Panc1 (cell line): ENCODE measurements at regions not wholly inside any gene's neighbourhood (a gene's known extent, or its start where the extent isn't known, plus 50 kb on each side); places are given as distances from the start of the nearest gene placed in this dataset.

Experiments
- ATAC-seq: fragments of 200-7000 bp; cut with Tn5 transposase; 2 replicates; pipeline ENCODE4 v1.9.1; 2020; ENCODE audit warnings: mild to moderate bottlenecking, moderate library complexity
- BruUV-seq: library from RNA; stranded (reverse); fragments of 400-500 nt; replicated peaks from 2 replicates; lab custom pipeline; 2021; lab: Mats Ljungman, UMichigan
- CTCF ChIA-PET: fragments of 300-600 bp; sonication (Branson Sonifier 250); formaldehyde crosslinking; loops from one replicate; lab custom pipeline; 2022; ENCODE audit warnings: antibody characterized with exemption; lab: Charles Lee
- POLR2A ChIA-PET: fragments of 300-600 bp; sonication (Branson Sonifier 250); formaldehyde crosslinking; loops from one replicate; lab custom pipeline; 2022; ENCODE audit warnings: antibody characterized with exemption; lab: Charles Lee
- DNase-seq: peaks from one replicate; pipeline ENCODE4 v3.0.0-alpha.2; 2010; ENCODE audit warnings: low read depth, low spot score
- H3K27ac ChIP-seq: 2 replicates; pipeline ENCODE4 v1.5.1; 2011; ENCODE audit warnings: mild to moderate bottlenecking, low read length, inconsistent platforms
- H3K27me3 ChIP-seq: fragments of 200-500 bp; sonication (Bioruptor generic); 2 replicates; pipeline ENCODE4 v1.6.0; 2014; ENCODE audit warnings: low read length, inconsistent platforms; ENCODE audit not compliant: control insufficient read depth, insufficient read depth
- H3K36me3 ChIP-seq: fragments of 200-500 bp; sonication (Bioruptor generic); 2 replicates; pipeline ENCODE4 v1.5.1; 2014; ENCODE audit warnings: inconsistent platforms, mild to moderate bottlenecking, low read length, moderate library complexity; ENCODE audit not compliant: control insufficient read depth, insufficient read depth
- H3K4me1 ChIP-seq: 2 replicates; pipeline ENCODE4 v1.5.1; 2011; ENCODE audit warnings: inconsistent platforms, mild to moderate bottlenecking, low read length, moderate library complexity; ENCODE audit not compliant: control insufficient read depth, insufficient read depth
- H3K4me3 ChIP-seq, 2 experiments: 2 replicates each; pipeline ENCODE4 v1.5.1; 2011 to 2012; ENCODE audit warnings: low read depth in 2 of 2, low read length in 2 of 2, mild to moderate bottlenecking in 2 of 2, inconsistent platforms in 1 of 2, moderate library complexity in 1 of 2
- H3K9me3 ChIP-seq: fragments of 200-500 bp; sonication (Bioruptor generic); 2 replicates; pipeline ENCODE4 v1.5.1; 2014; ENCODE audit warnings: low read depth, mild to moderate bottlenecking, inconsistent platforms, low read length, moderate library complexity; ENCODE audit not compliant: control insufficient read depth, insufficient read depth
- POLR2AphosphoS5 ChIP-seq: IDR thresholded peaks from 2 replicates; pipeline ENCODE4 v1.6.1; 2012; ENCODE audit warnings: mild to moderate bottlenecking, low read depth, low read length, moderate library complexity
- SIN3A ChIP-seq: IDR thresholded peaks from 2 replicates; pipeline ENCODE4 v1.6.1; 2012; ENCODE audit warnings: low read depth, mild to moderate bottlenecking, low read length, moderate library complexity, borderline replicate concordance; ENCODE audit not compliant: insufficient read depth
- TCF7L2 ChIP-seq: IDR thresholded peaks from 2 replicates; pipeline ENCODE4 v1.6.1; 2011; ENCODE audit warnings: mild to moderate bottlenecking, low read depth, low read length, inconsistent platforms
- in situ Hi-C: cut with HindIII; loops from 2 replicates; pipeline ENCODE4 v1.10.0; 2016; ENCODE audit warnings: low sequenced_read_pairs, low pct_unique_long_range_greater_than_20kb
- intact Hi-C: fragments of 100-400 bp; cut with micrococcal nuclease; formaldehyde crosslinking; loops from one replicate; pipeline ENCODE4 v1.10.0; 2022; ENCODE audit not compliant: unreplicated experiment
- TF ChIP-seq, protein P1 (sequence below): fragments of 450-650 bp; IDR thresholded peaks from 2 replicates; pipeline ENCODE4 v1.5.1; 2017; ENCODE audit warnings: mild to moderate bottlenecking
- TF ChIP-seq, protein P2 (sequence below), 2 experiments: IDR thresholded peaks; 2 replicates each; pipeline ENCODE4 v1.6.1; 2011 to 2012; ENCODE audit warnings: low read depth in 2 of 2, control low read depth in 1 of 2, low read length in 1 of 2, mild to moderate bottlenecking in 1 of 2, moderate library complexity in 1 of 2; ENCODE audit not compliant: insufficient read depth in 1 of 2

DNA sequence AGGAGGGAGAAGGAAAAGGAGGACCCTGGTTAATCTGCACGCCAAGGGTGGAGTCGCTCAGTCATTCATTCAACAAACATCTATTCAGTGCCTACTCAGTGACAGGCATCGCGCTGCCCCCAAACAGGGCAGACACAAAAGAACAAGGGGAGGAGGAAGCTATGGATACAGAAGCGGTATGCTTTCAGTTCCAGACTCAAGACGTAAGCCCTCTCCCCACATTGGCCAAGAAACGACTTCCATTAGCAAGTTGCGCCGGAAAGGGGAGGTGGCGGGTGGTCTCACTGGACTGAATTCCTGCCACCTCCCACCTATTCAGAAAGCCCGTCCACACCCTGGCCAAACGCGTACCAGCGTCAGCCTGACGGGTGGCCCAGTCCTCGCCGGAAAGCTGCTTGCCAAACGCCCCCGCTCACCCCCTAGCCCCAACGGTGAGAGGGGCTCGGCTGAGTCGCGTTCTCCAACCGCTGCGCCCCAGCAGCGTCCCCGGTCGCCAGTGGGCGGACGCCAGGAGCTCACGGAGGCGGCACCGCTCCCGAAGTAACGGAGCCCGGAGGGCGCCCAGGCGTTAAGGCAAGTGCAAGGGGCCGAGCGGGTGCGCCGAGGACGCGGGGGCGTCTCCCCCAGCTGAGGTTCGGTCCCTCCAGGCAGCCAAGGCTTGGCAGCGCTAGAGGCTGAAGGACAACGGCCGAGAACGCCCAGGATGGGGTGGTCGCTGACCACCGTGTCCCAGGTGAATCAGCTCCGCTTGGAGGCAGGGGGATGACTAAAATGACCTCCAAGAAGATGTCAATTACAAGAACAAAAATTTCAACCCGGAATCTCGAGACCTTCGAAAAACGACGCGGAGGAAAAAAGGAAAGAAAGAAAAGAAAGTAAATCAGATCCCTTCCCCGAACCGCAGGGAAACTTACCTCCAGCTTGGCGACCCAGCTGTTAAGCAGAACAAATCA, 470.7 kb downstream of the SOX9 start:
- ATAC-seq: peak; percentile 38
- H3K27ac ChIP-seq: peak overlapping the region; percentile 96
- TF ChIP-seq TCF7L2 (no peak), POLR2AphosphoS5 (0 out of 2 replicates have a peak, but pooled peaks have one; percentile 11), SIN3A (peak; percentile 15)
- TF ChIP-seq, protein P1, sequence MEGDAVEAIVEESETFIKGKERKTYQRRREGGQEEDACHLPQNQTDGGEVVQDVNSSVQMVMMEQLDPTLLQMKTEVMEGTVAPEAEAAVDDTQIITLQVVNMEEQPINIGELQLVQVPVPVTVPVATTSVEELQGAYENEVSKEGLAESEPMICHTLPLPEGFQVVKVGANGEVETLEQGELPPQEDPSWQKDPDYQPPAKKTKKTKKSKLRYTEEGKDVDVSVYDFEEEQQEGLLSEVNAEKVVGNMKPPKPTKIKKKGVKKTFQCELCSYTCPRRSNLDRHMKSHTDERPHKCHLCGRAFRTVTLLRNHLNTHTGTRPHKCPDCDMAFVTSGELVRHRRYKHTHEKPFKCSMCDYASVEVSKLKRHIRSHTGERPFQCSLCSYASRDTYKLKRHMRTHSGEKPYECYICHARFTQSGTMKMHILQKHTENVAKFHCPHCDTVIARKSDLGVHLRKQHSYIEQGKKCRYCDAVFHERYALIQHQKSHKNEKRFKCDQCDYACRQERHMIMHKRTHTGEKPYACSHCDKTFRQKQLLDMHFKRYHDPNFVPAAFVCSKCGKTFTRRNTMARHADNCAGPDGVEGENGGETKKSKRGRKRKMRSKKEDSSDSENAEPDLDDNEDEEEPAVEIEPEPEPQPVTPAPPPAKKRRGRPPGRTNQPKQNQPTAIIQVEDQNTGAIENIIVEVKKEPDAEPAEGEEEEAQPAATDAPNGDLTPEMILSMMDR: no peak
- TF ChIP-seq, protein P2, sequence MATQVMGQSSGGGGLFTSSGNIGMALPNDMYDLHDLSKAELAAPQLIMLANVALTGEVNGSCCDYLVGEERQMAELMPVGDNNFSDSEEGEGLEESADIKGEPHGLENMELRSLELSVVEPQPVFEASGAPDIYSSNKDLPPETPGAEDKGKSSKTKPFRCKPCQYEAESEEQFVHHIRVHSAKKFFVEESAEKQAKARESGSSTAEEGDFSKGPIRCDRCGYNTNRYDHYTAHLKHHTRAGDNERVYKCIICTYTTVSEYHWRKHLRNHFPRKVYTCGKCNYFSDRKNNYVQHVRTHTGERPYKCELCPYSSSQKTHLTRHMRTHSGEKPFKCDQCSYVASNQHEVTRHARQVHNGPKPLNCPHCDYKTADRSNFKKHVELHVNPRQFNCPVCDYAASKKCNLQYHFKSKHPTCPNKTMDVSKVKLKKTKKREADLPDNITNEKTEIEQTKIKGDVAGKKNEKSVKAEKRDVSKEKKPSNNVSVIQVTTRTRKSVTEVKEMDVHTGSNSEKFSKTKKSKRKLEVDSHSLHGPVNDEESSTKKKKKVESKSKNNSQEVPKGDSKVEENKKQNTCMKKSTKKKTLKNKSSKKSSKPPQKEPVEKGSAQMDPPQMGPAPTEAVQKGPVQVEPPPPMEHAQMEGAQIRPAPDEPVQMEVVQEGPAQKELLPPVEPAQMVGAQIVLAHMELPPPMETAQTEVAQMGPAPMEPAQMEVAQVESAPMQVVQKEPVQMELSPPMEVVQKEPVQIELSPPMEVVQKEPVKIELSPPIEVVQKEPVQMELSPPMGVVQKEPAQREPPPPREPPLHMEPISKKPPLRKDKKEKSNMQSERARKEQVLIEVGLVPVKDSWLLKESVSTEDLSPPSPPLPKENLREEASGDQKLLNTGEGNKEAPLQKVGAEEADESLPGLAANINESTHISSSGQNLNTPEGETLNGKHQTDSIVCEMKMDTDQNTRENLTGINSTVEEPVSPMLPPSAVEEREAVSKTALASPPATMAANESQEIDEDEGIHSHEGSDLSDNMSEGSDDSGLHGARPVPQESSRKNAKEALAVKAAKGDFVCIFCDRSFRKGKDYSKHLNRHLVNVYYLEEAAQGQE (IDR thresholded peaks at IDR 0.05; ENCODE audit: insufficient read depth in 1 of 2, low read depth in 2 of 2, low read length in 1 of 2): 0 out of 4 replicates have a peak, but pooled peaks of 1 of the 2 experiments have one; percentile 40
- intact Hi-C loops: loop anchor here (2.0 to 10.0 kb wide), 2 partner anchors 31 to 123 kb away; no protein-coding TSS in a partner anchor
- no peak for DNase-seq
- peaks cover 7% of the 10 kb centered on the region; the same call in 1 of the 2 replicates for H3K36me3 ChIP-seq
- POLR2A ChIA-PET: interaction anchor here (0.7 to 1.3 kb wide), 2 partner anchors 21 to 27 kb away, joined by 4 read pairs; no protein-coding TSS in a partner anchor
- BruUV-seq: TSS peak; percentile 75
- no peaks in the 10 kb centered on the region for H3K9me3 ChIP-seq
- CTCF ChIA-PET: interaction anchor here (0.7 to 1.0 kb wide), 3 partner anchors 31 to 598 kb away, joined by 3 to 7 read pairs (median 4); no protein-coding TSS in a partner anchor
- peaks cover 29% of the 10 kb centered on the region for H3K4me1 ChIP-seq
- H3K4me3 ChIP-seq: peak overlapping the region; percentile 89 to 94
- in situ Hi-C loops: no loop called here
- H3K27me3 ChIP-seq: no peaks in the 10 kb centered on the region

DNA sequence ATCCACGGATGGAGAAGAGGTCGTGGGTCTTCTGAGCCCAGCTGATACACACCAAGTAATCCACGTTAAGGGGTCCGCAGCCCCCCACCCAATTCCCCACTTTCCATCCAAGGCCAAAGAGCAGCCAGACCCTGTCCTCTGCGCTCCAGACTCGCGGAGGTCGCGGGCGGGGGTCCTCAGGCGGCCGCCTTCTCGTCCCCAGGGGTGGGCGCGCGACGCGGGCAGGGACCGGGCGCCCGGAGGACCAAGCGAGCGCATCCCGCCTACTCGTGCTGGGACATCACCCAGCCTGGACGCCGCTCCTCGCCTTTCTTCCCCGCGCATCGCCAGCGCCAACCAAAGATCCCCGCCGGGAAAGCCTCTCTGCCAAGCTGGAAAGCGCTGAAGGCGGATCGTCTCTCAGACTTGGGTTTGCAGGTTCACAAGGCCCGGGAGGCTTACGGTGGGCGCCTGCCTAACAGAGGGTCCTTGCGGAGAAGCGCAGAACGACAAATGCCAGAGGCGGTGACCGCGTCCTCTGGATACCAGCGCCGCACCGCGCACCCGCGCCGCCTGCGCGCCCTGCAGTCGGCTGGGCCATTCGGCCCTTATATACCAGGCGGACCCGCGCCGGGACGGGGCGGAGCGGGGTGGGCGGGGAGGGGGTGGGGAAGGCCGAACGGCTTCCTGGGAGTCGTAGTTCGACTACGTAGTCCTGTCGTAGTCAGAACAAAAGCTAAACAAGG, 471.6 kb downstream of the SOX9 start:
- ATAC-seq (peak; percentile 83), DNase-seq (no peak)
- Histone ChIP-seq H3K4me1 (peaks cover 26% of the 10 kb centered on the region), H3K27me3 (no peaks in the 10 kb centered on the region), H3K4me3 (peak overlapping the region; percentile 89 to 94), H3K27ac (peak overlapping the region; percentile 96), H3K9me3 (no peaks in the 10 kb centered on the region), H3K36me3 (peaks cover 7% of the 10 kb centered on the region; the same call in 1 of the 2 replicates)
- peak; percentile 100 for TF ChIP-seq POLR2AphosphoS5
- TF ChIP-seq, protein P2 (IDR thresholded peaks at IDR 0.05; ENCODE audit: insufficient read depth in 1 of 2, low read depth in 2 of 2, low read length in 1 of 2): peak in 1 of 2 experiments; percentile 53; a peak in 1 of 4 replicates
- no peak for TF ChIP-seq TCF7L2
- TF ChIP-seq SIN3A: peak; percentile 98; the same call in 1 of the 2 replicates
- TF ChIP-seq, protein P1: no peak
- in situ Hi-C loops: no loop called here
- BruUV-seq: no TSS peak
- ChIA-PET CTCF (interaction anchor here (0.7 to 1.0 kb wide), 3 partner anchors 36 to 597 kb away, joined by 3 to 5 read pairs (median 4); no protein-coding TSS in a partner anchor), POLR2A (interaction anchor here (0.6 to 1.3 kb wide), 3 partner anchors 26 to 124 kb away, joined by 3 to 4 read pairs (median 4); no protein-coding TSS in a partner anchor)
- intact Hi-C loops: loop anchor here (10.0 kb wide), 1 partner anchor 122 kb away; no protein-coding TSS in a partner anchor
